Keratinocyte (primary cell): ENCODE measurements at regions not wholly inside any gene's neighbourhood (a gene's known extent, or its start where the extent isn't known, plus 50 kb on each side); places are given as distances from the start of the nearest gene placed in this dataset.

Experiments used
- DNase-seq: peaks from one replicate; pipeline ENCODE4 v3.0.0-alpha.2; 2011; ENCODE audit warnings: low read depth, missing footprints, low spot score
- FAIRE-seq: peaks from 2 replicates; lab custom pipeline; 2011; peaks lifted over from hg19 to GRCh38; lab: Jason Lieb, UNC
- H2AFZ ChIP-seq: 2 replicates; pipeline ENCODE4 v1.6.0; 2012; ENCODE audit warnings: low read length, control low read depth, inconsistent platforms; ENCODE audit not compliant: control insufficient read depth
- H3K27ac ChIP-seq: 2 replicates; pipeline ENCODE4 v1.5.1; 2011; ENCODE audit warnings: low read length; ENCODE audit not compliant: control insufficient read depth, insufficient read depth
- H3K27me3 ChIP-seq: 3 replicates; pipeline ENCODE4 v1.6.0; 2011; ENCODE audit warnings: low read length; ENCODE audit not compliant: control insufficient read depth, insufficient read depth; ENCODE audit errors: extremely low read depth
- H3K36me3 ChIP-seq, 2 experiments: 2 replicates in 1 of 2; 3 replicates in 1 of 2; pipeline ENCODE4 v1.5.1; 2011; ENCODE audit warnings: low read length in 2 of 2, mild to moderate bottlenecking in 1 of 2; ENCODE audit not compliant: control insufficient read depth in 2 of 2, insufficient read depth in 2 of 2; ENCODE audit errors: extremely low read depth in 1 of 2
- H3K4me1 ChIP-seq: 3 replicates; pipeline ENCODE4 v1.5.1; 2011; ENCODE audit warnings: low read length; ENCODE audit not compliant: control insufficient read depth, insufficient read depth; ENCODE audit errors: extremely low read depth
- H3K4me2 ChIP-seq: 3 replicates; pipeline ENCODE4 v1.6.0; 2011; ENCODE audit warnings: low read depth, low read length; ENCODE audit not compliant: control insufficient read depth, insufficient read depth; ENCODE audit errors: extremely low read depth
- H3K4me3 ChIP-seq, 3 experiments: fragments of 200-600 bp in 1 of 3; sonication (generic) in 1 of 3; 2 replicates in 2 of 3; 3 replicates in 1 of 3; pipeline ENCODE4 v1.5.1; 2011 to 2016; ENCODE audit warnings: low read length in 3 of 3, mild to moderate bottlenecking in 3 of 3, control low read depth in 2 of 3, inconsistent platforms in 1 of 3, low read depth in 1 of 3, mixed read lengths in 1 of 3, mixed run types in 1 of 3, moderate library complexity in 1 of 3; ENCODE audit not compliant: control insufficient read depth in 2 of 3, insufficient read depth in 2 of 3; ENCODE audit errors: extremely low read depth in 1 of 3
- H3K79me2 ChIP-seq: 2 replicates; pipeline ENCODE4 v1.6.0; 2012; ENCODE audit warnings: low read length; ENCODE audit not compliant: control insufficient read depth, insufficient read depth
- H3K9ac ChIP-seq: 3 replicates; pipeline ENCODE4 v1.6.0; 2011; ENCODE audit warnings: low read length; ENCODE audit not compliant: control insufficient read depth, insufficient read depth; ENCODE audit errors: extremely low read depth
- H3K9me1 ChIP-seq: 3 replicates; pipeline ENCODE4 v1.6.0; 2011; ENCODE audit warnings: low read length; ENCODE audit not compliant: control insufficient read depth, insufficient read depth; ENCODE audit errors: extremely low read depth
- H3K9me3 ChIP-seq: 2 replicates; pipeline ENCODE4 v1.5.1; 2012; ENCODE audit warnings: low read depth, low read length; ENCODE audit not compliant: control insufficient read depth
- H4K20me1 ChIP-seq: 3 replicates; pipeline ENCODE4 v1.6.0; 2011; ENCODE audit warnings: low read length; ENCODE audit not compliant: control insufficient read depth, insufficient read depth; ENCODE audit errors: extremely low read depth
- CTCF ChIP-seq, 3 experiments: IDR thresholded peaks in 1 of 3; conservative IDR thresholded peaks in 1 of 3; optimal IDR thresholded peaks in 1 of 3; 2 replicates in 2 of 3; 3 replicates in 1 of 3; pipeline versions ENCODE3 to v1.5.1; 2011; ENCODE audit warnings: low read length in 3 of 3, mild to moderate bottlenecking in 3 of 3, moderate library complexity in 2 of 3, control low read depth in 1 of 3, inconsistent platforms in 1 of 3; ENCODE audit not compliant: insufficient read depth in 2 of 3; ENCODE audit errors: extremely low read depth in 1 of 3
- EZH2 ChIP-seq: IDR thresholded peaks from one replicate; pipeline ENCODE4 v1.6.1; 2012; ENCODE audit warnings: inconsistent platforms, mild to moderate bottlenecking, low read length, moderate library complexity
- dilution Hi-C: fragments of 300-500 bp; cut with MboI; formaldehyde crosslinking; loops from one replicate; pipeline ENCODE4 v1.7.0; 2020; ENCODE audit warnings: low sequenced_read_pairs; ENCODE audit not compliant: extremely low pct_ligation_motif_present

GRCh38 chr4:151561551-151562256 is 152.7 kb downstream of the FHIP1A start:
- dilution Hi-C loops = no loop called here
- Histone ChIP-seq H3K4me3 (no peak overlapping the region), H3K9me3 (no peaks in the 10 kb centered on the region), H3K4me2 (no peak overlapping the region), H3K27me3 (no peaks in the 10 kb centered on the region), H3K9me1 (no peaks in the 10 kb centered on the region), H3K9ac (no peak overlapping the region), H3K36me3 (no peaks in the 10 kb centered on the region), H2AFZ (no peak overlapping the region), H3K79me2 (no peaks in the 10 kb centered on the region), H3K4me1 (no peaks in the 10 kb centered on the region), H4K20me1 (no peaks in the 10 kb centered on the region), H3K27ac (no peak overlapping the region)
- TF ChIP-seq CTCF (optimal IDR thresholded peaks at IDR 0.05 in 1 of 3, IDR thresholded peaks at IDR 0.05 in 1 of 3, conservative IDR thresholded peaks at IDR 0.05 in 1 of 3; ENCODE audit: extremely low read depth in 1 of 3, insufficient read depth in 2 of 3, low read length in 3 of 3) (no peak), EZH2 (no peak)
- FAIRE-seq (no peak), DNase-seq (no peak)

DNA sequence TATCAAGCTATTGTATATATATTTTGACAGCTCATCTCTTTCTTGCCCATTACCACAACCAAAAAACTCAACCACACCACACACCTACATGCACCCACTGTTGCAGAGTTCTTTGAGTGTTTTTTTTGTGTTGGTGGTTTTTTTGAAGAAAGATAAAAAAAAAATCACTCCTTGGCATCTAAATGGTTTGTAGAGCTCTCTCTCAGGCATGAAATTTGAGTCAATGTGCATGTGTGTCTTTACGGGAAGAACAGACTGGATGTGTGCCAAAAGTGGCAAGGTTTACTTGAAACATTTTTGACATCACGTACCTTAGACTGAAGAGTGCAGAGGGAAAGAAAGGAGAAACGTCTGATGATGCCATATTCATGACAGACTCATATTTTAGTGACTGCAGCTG is 154.2 kb downstream of the FHIP1A start:
- H3K9ac ChIP-seq = no peak overlapping the region
- no peak overlapping the region for H3K4me3 ChIP-seq
- H3K9me3 ChIP-seq = no peaks in the 10 kb centered on the region
- H3K27me3 ChIP-seq = no peaks in the 10 kb centered on the region
- no peaks in the 10 kb centered on the region for H3K36me3 ChIP-seq
- H3K9me1 ChIP-seq = no peaks in the 10 kb centered on the region
- no peak overlapping the region for H2AFZ ChIP-seq
- H3K4me2 ChIP-seq = no peak overlapping the region
- no peak for TF ChIP-seq EZH2
- TF ChIP-seq CTCF (optimal IDR thresholded peaks at IDR 0.05 in 1 of 3, IDR thresholded peaks at IDR 0.05 in 1 of 3, conservative IDR thresholded peaks at IDR 0.05 in 1 of 3; ENCODE audit: extremely low read depth in 1 of 3, insufficient read depth in 2 of 3, low read length in 3 of 3) = no peak
- FAIRE-seq (peak; percentile 5), DNase-seq (no peak)
- no peaks in the 10 kb centered on the region for H4K20me1 ChIP-seq
- H3K4me1 ChIP-seq = no peaks in the 10 kb centered on the region
- H3K79me2 ChIP-seq = no peaks in the 10 kb centered on the region
- H3K27ac ChIP-seq = no peak overlapping the region
- dilution Hi-C loops = no loop called here
